ENCODE measurements at regions not wholly inside any gene's neighbourhood (a gene's known extent, or its start where the extent isn't known, plus 50 kb on each side); places are given as distances from the start of the nearest gene placed in this dataset.
A peak's percentile ranks its signal among the peaks of the same experiment; 100 is the strongest.

- Histone ChIP-seq H2AFZ (ENCODE audit: low read depth, low read length) (peak overlapping the region; percentile 82), H3K27ac (ENCODE audit: low read length) (peak overlapping the region; percentile 82), H3K4me1 (ENCODE audit: insufficient read depth, low read length) (peaks cover 16% of the 10 kb centered on the region), H3K79me2 (ENCODE audit: insufficient read depth, low read length) (no peaks in the 10 kb centered on the region), H3K27me3 (ENCODE audit: insufficient read depth, low read length, poor library complexity) (no peaks in the 10 kb centered on the region), H4K20me1 (ENCODE audit: insufficient read depth, low read length) (no peaks in the 10 kb centered on the region), H3K9me3 (ENCODE audit: insufficient read depth, low read length, severe bottlenecking) (peaks cover 2% of the 10 kb centered on the region), H3K4me3 (ENCODE audit: low read depth in 1 of 2, low read length in 2 of 2) (peak overlapping the region in 1 of 2 experiments; percentile 40; a peak in 2 of 4 replicates), H3K4me2 (ENCODE audit: insufficient read depth, low read length) (peak overlapping the region; percentile 54), H3K9ac (ENCODE audit: low read depth, low read length) (peak overlapping the region; percentile 15), H3K36me3 (ENCODE audit: insufficient read depth, low read length) (no peaks in the 10 kb centered on the region)
- no peak for TF ChIP-seq CTCF (IDR thresholded peaks at IDR 0.05; ENCODE audit: borderline replicate concordance, extremely low read depth, low read length, poor library complexity, severe bottlenecking)
- no peak for TF ChIP-seq EZH2 (IDR thresholded peaks at IDR 0.05; ENCODE audit: borderline replicate concordance, low read depth, low read length, severe bottlenecking)
- peak; percentile 15; the same call in 2 of the 3 replicates for ATAC-seq (ENCODE audit: insufficient read depth, low read depth)
- DNase-seq, result peak; percentile 7
Measured at GRCh38 chr7:132666774-132667172, 90.5 kb upstream of the PLXNA4 start.

- H2AFZ ChIP-seq (ENCODE audit: low read depth, low read length), result peak overlapping the region; percentile 82
- H3K27ac ChIP-seq (ENCODE audit: low read length), result peak overlapping the region; percentile 82
- no peak for TF ChIP-seq EZH2 (IDR thresholded peaks at IDR 0.05; ENCODE audit: borderline replicate concordance, low read depth, low read length, severe bottlenecking)
- peak; percentile 23 for TF ChIP-seq CTCF (IDR thresholded peaks at IDR 0.05; ENCODE audit: borderline replicate concordance, extremely low read depth, low read length, poor library complexity, severe bottlenecking)
- peaks cover 2% of the 10 kb centered on the region for H3K9me3 ChIP-seq (ENCODE audit: insufficient read depth, low read length, severe bottlenecking)
- peak overlapping the region; percentile 54 for H3K4me2 ChIP-seq (ENCODE audit: insufficient read depth, low read length)
- DNase-seq, result peak; percentile 64
- peak overlapping the region; percentile 15 for H3K9ac ChIP-seq (ENCODE audit: low read depth, low read length)
- peak overlapping the region in 1 of 2 experiments; percentile 40; a peak in 2 of 4 replicates for H3K4me3 ChIP-seq (ENCODE audit: low read depth in 1 of 2, low read length in 2 of 2)
- H4K20me1 ChIP-seq (ENCODE audit: insufficient read depth, low read length), result no peaks in the 10 kb centered on the region
- H3K27me3 ChIP-seq (ENCODE audit: insufficient read depth, low read length, poor library complexity), result no peaks in the 10 kb centered on the region
- H3K36me3 ChIP-seq (ENCODE audit: insufficient read depth, low read length), result no peaks in the 10 kb centered on the region
- H3K79me2 ChIP-seq (ENCODE audit: insufficient read depth, low read length), result no peaks in the 10 kb centered on the region
- H3K4me1 ChIP-seq (ENCODE audit: insufficient read depth, low read length), result peaks cover 16% of the 10 kb centered on the region
- peak; percentile 97 for ATAC-seq (ENCODE audit: insufficient read depth, low read depth)
Measured at GRCh38 chr7:132666071-132666773, 90.0 kb upstream of the PLXNA4 start.

- H3K9me3 ChIP-seq (ENCODE audit: insufficient read depth, low read length, severe bottlenecking), result no peaks in the 10 kb centered on the region
- no peak for ATAC-seq (ENCODE audit: insufficient read depth, low read depth)
- no peak overlapping the region for H3K4me3 ChIP-seq (ENCODE audit: low read depth in 1 of 2, low read length in 2 of 2)
- TF ChIP-seq EZH2 (IDR thresholded peaks at IDR 0.05; ENCODE audit: borderline replicate concordance, low read depth, low read length, severe bottlenecking) (no peak), CTCF (IDR thresholded peaks at IDR 0.05; ENCODE audit: borderline replicate concordance, extremely low read depth, low read length, poor library complexity, severe bottlenecking) (peak; percentile 67)
- H4K20me1 ChIP-seq (ENCODE audit: insufficient read depth, low read length), result no peaks in the 10 kb centered on the region
- H3K9ac ChIP-seq (ENCODE audit: low read depth, low read length), result no peak overlapping the region
- DNase-seq, result peak; percentile 47
- H3K27ac ChIP-seq (ENCODE audit: low read length), result peak overlapping the region; percentile 93; the same call in 1 of the 2 replicates
- no peaks in the 10 kb centered on the region for H3K27me3 ChIP-seq (ENCODE audit: insufficient read depth, low read length, poor library complexity)
- H3K79me2 ChIP-seq (ENCODE audit: insufficient read depth, low read length), result no peaks in the 10 kb centered on the region
- H3K4me2 ChIP-seq (ENCODE audit: insufficient read depth, low read length), result no peak overlapping the region
- H3K36me3 ChIP-seq (ENCODE audit: insufficient read depth, low read length), result no peaks in the 10 kb centered on the region
- H2AFZ ChIP-seq (ENCODE audit: low read depth, low read length), result peak overlapping the region; percentile 7
- H3K4me1 ChIP-seq (ENCODE audit: insufficient read depth, low read length), result peaks cover 46% of the 10 kb centered on the region
Measured at GRCh38 chr7:132656846-132657776, 80.8 kb upstream of the PLXNA4 start.

All from DND-41 (cell line).